HS-27A (cell line): ENCODE measurements at regions not wholly inside any gene's neighbourhood (a gene's known extent, or its start where the extent isn't known, plus 50 kb on each side); places are given as distances from the start of the nearest gene placed in this dataset.

Experiments
- DNase-seq: peaks from one replicate; pipeline ENCODE4 v3.0.0-alpha.2; 2012; ENCODE audit warnings: low read depth, missing footprints

GRCh38 chr2:39514825-39515224 lies 77.7 kb upstream of the MAP4K3 start:
- no peak for DNase-seq

GRCh38 chr2:39515273-39515896 lies 78.3 kb upstream of the MAP4K3 start:
- no peak for DNase-seq

- no peak for DNase-seq
Measured at GRCh38 chr2:39515897-39516346, 78.8 kb upstream of the MAP4K3 start.

- no peak for DNase-seq
Measured at GRCh38 chr2:39516347-39517101, 79.4 kb upstream of the MAP4K3 start.

GRCh38 chr2:39517102-39517436 lies 80.0 kb upstream of the MAP4K3 start:
- no peak for DNase-seq

- DNase-seq: no peak
Measured at GRCh38 chr2:39517622-39518021, 80.5 kb upstream of the MAP4K3 start.

- DNase-seq: no peak
Measured at GRCh38 chr2:39519886-39520285, 82.8 kb upstream of the MAP4K3 start.

- DNase-seq: no peak
Measured at GRCh38 chr2:39521876-39522517, 84.9 kb upstream of the MAP4K3 start.

GRCh38 chr2:39522518-39522877 lies 85.4 kb upstream of the MAP4K3 start:
- no peak for DNase-seq

- peak; percentile 78 for DNase-seq
Measured at GRCh38 chr2:39523308-39524044, 86.4 kb upstream of the MAP4K3 start.

GRCh38 chr2:39524061-39524460 lies 87.0 kb upstream of the MAP4K3 start:
- DNase-seq: no peak

- no peak for DNase-seq
Measured at GRCh38 chr2:39524756-39525635, 87.9 kb upstream of the MAP4K3 start.

- DNase-seq: no peak
Measured at GRCh38 chr2:39525636-39526412, 88.7 kb upstream of the MAP4K3 start.

- no peak for DNase-seq
Measured at GRCh38 chr2:39528701-39529100, 91.6 kb upstream of the MAP4K3 start.

GRCh38 chr2:39529836-39530235 lies 92.8 kb upstream of the MAP4K3 start:
- DNase-seq: no peak

GRCh38 chr2:39530411-39530866 lies 93.4 kb upstream of the MAP4K3 start:
- no peak for DNase-seq

- no peak for DNase-seq
Measured at GRCh38 chr2:39531220-39531777, 94.2 kb upstream of the MAP4K3 start.

GRCh38 chr2:39532933-39533332 lies 95.8 kb upstream of the MAP4K3 start:
- no peak for DNase-seq

- DNase-seq: no peak
Measured at GRCh38 chr2:39534095-39534711, 97.1 kb upstream of the MAP4K3 start.

- DNase-seq: no peak
Measured at GRCh38 chr2:39535636-39536185, 98.6 kb upstream of the MAP4K3 start.
